Neural crest cell (in vitro differentiated cells): ENCODE measurements at regions not wholly inside any gene's neighbourhood (a gene's known extent, or its start where the extent isn't known, plus 50 kb on each side); places are given as distances from the start of the nearest gene placed in this dataset.

ENCODE experiments used
- DNase-seq: peaks from one replicate; pipeline ENCODE4 v3.0.0; 2021; ENCODE audit warnings: low read depth, mixed read lengths, low spot score
- H3K27ac Mint-ChIP-seq: one replicate; pipeline ENCODE4 v1.8.0; 2021; ENCODE audit warnings: mild to moderate bottlenecking, mixed read lengths; ENCODE audit not compliant: unreplicated experiment
- H3K27me3 Mint-ChIP-seq: 2 replicates; pipeline ENCODE4 v1.8.0; 2021; ENCODE audit warnings: low read depth, mild to moderate bottlenecking, mixed read lengths
- H3K36me3 Mint-ChIP-seq: 2 replicates; pipeline ENCODE4 v1.8.0; 2021; ENCODE audit warnings: low read depth, mild to moderate bottlenecking, mixed read lengths
- H3K4me1 Mint-ChIP-seq: 2 replicates; pipeline ENCODE4 v1.8.0; 2021; ENCODE audit warnings: mixed read lengths
- H3K4me3 Mint-ChIP-seq: one replicate; pipeline ENCODE4 v1.8.0; 2021; ENCODE audit warnings: mild to moderate bottlenecking, mixed read lengths
- H3K9me3 Mint-ChIP-seq: 2 replicates; pipeline ENCODE4 v1.8.0; 2021; ENCODE audit warnings: mixed read lengths
- CTCF ChIP-seq: fragments of 200-600 bp; sonication (generic); conservative IDR thresholded peaks from 2 replicates; pipeline ENCODE4 v1.5.0; 2021; ENCODE audit warnings: antibody characterized with exemption, mild to moderate bottlenecking

GRCh38 chr11:10358696-10359095 is 53.8 kb downstream of the ADM start:
- no peak for TF ChIP-seq CTCF
- DNase-seq: no peak
- H3K9me3 Mint-ChIP-seq: peaks cover 30% of the 10 kb centered on the region
- no peak overlapping the region for H3K27ac Mint-ChIP-seq
- H3K27me3 Mint-ChIP-seq: no peaks in the 10 kb centered on the region
- no peak overlapping the region for H3K4me3 Mint-ChIP-seq
- H3K4me1 Mint-ChIP-seq: peaks cover 3% of the 10 kb centered on the region
- H3K36me3 Mint-ChIP-seq: peaks cover 6% of the 10 kb centered on the region

- TF ChIP-seq CTCF: no peak
- H3K4me1 Mint-ChIP-seq: peaks cover 2% of the 10 kb centered on the region
- H3K9me3 Mint-ChIP-seq: peaks cover 29% of the 10 kb centered on the region
- H3K27me3 Mint-ChIP-seq: no peaks in the 10 kb centered on the region
- no peak for DNase-seq
- no peak overlapping the region for H3K4me3 Mint-ChIP-seq
- H3K27ac Mint-ChIP-seq: no peak overlapping the region
- peaks cover 6% of the 10 kb centered on the region for H3K36me3 Mint-ChIP-seq
Measured at GRCh38 chr11:10359171-10359570, 54.3 kb downstream of the ADM start.

GRCh38 chr11:10360835-10361234 is 56.0 kb downstream of the ADM start:
- Mint-ChIP-seq H3K27me3 (no peaks in the 10 kb centered on the region), H3K4me1 (no peaks in the 10 kb centered on the region), H3K9me3 (peaks cover 17% of the 10 kb centered on the region), H3K4me3 (no peak overlapping the region), H3K27ac (no peak overlapping the region), H3K36me3 (peaks cover 6% of the 10 kb centered on the region)
- no peak for DNase-seq
- TF ChIP-seq CTCF: no peak

- Mint-ChIP-seq H3K4me1 (peaks cover 10% of the 10 kb centered on the region), H3K27me3 (no peaks in the 10 kb centered on the region), H3K4me3 (no peak overlapping the region), H3K27ac (no peak overlapping the region), H3K9me3 (peaks cover 10% of the 10 kb centered on the region), H3K36me3 (peaks cover 3% of the 10 kb centered on the region)
- no peak for TF ChIP-seq CTCF
- no peak for DNase-seq
Measured at GRCh38 chr11:10365045-10365444, 60.2 kb downstream of the ADM start.

- Mint-ChIP-seq H3K27ac (peak overlapping the region; percentile 73), H3K4me3 (peak overlapping the region; percentile 14), H3K9me3 (peaks cover 6% of the 10 kb centered on the region), H3K36me3 (no peaks in the 10 kb centered on the region), H3K4me1 (peaks cover 10% of the 10 kb centered on the region), H3K27me3 (no peaks in the 10 kb centered on the region)
- peak; percentile 70 for DNase-seq
- peak; percentile 79 for TF ChIP-seq CTCF
Measured at GRCh38 chr11:10366568-10367331, 61.9 kb downstream of the ADM start.
